ENCODE measurements at regions not wholly inside any gene's neighbourhood (a gene's known extent, or its start where the extent isn't known, plus 50 kb on each side); places are given as distances from the start of the nearest gene placed in this dataset.

DNA sequence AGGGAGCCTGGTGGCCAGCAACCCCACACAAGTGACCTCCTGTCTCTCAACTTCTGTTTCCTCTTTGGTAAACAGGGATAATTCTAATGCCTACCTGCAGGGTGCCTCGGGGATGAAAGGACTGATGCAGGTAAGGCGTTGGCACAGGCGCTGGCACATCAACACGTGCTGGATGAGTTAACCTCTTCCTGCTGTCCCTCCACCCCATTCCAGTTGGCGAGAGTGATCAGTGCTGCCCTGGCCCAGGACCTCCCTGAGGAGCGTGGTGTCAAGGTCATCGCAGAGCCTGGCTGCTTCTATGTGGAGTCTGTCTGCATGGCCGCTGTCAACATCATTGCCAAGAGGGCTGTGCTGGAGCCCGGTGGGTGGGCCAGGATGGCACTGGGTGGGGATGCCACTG is 69.1 kb upstream of the TINAGL1 start:
- Histone ChIP-seq H3K9me3 (no peaks in the 10 kb centered on the region), H3K4me3 (no peak overlapping the region), H3K27me3 (peaks cover 0 to 58% (median 0%) of the 10 kb centered on the region in 3 donors), H3K27ac (no peak overlapping the region), H3K36me3 (no peaks in the 10 kb centered on the region), H3K4me1 (no peaks in the 10 kb centered on the region)
- no peak for DNase-seq
- TF ChIP-seq, protein P1, sequence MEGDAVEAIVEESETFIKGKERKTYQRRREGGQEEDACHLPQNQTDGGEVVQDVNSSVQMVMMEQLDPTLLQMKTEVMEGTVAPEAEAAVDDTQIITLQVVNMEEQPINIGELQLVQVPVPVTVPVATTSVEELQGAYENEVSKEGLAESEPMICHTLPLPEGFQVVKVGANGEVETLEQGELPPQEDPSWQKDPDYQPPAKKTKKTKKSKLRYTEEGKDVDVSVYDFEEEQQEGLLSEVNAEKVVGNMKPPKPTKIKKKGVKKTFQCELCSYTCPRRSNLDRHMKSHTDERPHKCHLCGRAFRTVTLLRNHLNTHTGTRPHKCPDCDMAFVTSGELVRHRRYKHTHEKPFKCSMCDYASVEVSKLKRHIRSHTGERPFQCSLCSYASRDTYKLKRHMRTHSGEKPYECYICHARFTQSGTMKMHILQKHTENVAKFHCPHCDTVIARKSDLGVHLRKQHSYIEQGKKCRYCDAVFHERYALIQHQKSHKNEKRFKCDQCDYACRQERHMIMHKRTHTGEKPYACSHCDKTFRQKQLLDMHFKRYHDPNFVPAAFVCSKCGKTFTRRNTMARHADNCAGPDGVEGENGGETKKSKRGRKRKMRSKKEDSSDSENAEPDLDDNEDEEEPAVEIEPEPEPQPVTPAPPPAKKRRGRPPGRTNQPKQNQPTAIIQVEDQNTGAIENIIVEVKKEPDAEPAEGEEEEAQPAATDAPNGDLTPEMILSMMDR (IDR thresholded peaks at IDR 0.05) = no peak
- no peak for TF ChIP-seq POLR2AphosphoS5 (IDR thresholded peaks at IDR 0.05)
- no peak for TF ChIP-seq POLR2A (IDR thresholded peaks at IDR 0.05)
- no peak for TF ChIP-seq EP300 (IDR thresholded peaks at IDR 0.05)
- 69 to 78% (median 74%) methylated on average over 8 to 9 of the region's 9 CpGs for WGBS, 5 donors
- intact Hi-C loops (cut with DNase I; ENCODE audit: low total_unique reads) = no loop called here

DNA sequence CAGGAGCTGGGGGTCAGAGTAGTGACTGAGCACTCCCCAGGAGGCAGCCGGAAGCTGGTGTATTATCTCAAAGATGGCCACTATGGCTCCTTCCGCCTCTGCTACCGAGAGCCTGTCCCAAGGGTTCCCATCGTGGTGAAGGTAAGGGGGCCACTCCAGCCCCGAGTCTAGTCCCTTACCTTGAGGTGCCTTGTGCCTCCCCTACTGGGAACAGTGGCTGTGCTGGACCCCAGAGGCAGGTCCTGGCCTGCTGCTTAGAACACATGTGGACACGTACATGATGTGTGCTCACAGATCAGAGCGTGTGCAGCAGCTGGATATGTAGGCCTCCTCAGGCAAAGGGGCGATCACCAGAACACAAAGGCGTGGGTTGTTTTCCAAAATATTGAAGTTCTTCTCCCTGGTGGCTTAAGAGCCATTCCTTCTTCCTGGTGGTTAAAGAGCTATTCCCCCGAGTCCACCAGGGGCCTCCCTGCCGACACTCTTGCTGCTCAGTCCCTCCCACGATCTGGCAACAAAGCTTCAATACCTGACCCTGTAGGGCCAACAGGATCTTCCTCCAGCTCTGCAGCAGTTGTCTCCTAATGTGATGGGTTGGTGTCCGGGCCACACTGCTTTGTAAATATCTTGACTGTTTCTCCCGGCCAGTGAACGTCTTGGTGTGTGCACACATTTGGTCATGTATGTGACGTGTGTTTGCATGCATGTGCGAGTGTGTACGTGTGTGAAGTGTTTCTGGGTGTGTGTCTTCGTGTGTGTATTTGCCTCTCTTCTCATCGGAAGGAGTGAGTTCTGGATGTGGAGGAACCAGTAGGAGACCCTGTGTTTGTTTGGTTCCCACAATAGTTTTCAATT is 68.4 kb upstream of the TINAGL1 start:
- Histone ChIP-seq H3K9me3 (no peaks in the 10 kb centered on the region), H3K36me3 (no peaks in the 10 kb centered on the region), H3K4me1 (no peaks in the 10 kb centered on the region), H3K27ac (no peak overlapping the region), H3K4me3 (no peak overlapping the region), H3K27me3 (peaks cover 0 to 52% (median 0%) of the 10 kb centered on the region in 3 donors)
- TF ChIP-seq POLR2AphosphoS5 (IDR thresholded peaks at IDR 0.05) (no peak), EP300 (IDR thresholded peaks at IDR 0.05) (no peak), POLR2A (IDR thresholded peaks at IDR 0.05) (no peak)
- TF ChIP-seq, protein P1 (IDR thresholded peaks at IDR 0.05) = no peak
- 76 to 84% (median 79%) methylated on average over 16 to 20 of the region's 20 CpGs for WGBS, 5 donors
- DNase-seq = no peak
- intact Hi-C loops (cut with DNase I; ENCODE audit: low total_unique reads) = no loop called here

DNA sequence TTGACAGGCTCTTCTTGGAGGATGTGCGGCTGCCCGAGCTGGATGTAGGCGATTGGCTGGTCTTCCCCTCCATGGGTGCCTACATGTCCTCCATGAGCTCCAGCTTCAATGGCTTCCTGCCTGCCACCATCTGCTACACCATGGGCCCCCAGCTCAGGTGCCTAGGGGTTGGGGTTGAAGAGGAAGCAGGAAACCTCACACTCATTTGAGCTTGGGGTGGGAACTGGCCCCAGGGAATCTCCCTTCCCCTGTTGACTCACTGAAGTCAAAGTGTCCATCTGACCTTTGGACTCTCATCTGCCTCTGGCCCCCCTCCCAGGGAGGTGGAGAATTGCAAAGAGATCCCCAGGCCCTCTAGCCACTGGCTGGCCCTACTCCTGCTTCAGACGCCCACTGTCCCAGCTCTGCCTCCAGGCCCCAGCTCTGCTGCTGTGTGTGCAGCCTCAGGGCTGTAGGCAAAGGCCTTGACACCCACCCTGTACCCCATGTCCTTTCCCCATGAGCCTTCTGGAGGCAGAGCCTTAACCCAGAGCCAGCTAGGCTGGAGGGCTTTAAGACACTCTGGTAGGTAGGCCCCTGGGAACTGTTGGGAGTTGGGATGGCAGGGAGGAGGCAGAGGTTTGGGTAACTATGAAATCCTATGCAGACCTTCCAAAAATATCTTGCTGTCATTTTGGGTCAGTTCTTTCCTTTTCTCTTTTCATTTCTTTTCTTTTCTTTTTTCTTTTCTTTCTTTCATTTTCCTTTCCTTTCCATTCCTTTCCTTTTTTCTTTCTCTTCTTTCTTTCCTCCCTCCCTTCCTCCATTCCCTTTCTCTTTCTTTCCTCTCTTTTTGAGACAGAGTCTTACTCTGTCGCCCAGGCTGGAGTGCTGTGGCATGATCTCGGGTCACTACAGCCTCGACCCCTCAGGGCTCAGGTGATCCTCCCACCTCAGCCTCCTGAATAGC is 66.9 kb upstream of the TINAGL1 start:
- 88 to 94% (median 91%) methylated on average over 6 to 7 of the region's 7 CpGs for WGBS, 5 donors
- TF ChIP-seq EP300 (IDR thresholded peaks at IDR 0.05) (no peak), POLR2A (IDR thresholded peaks at IDR 0.05) (no peak), POLR2AphosphoS5 (IDR thresholded peaks at IDR 0.05) (no peak)
- TF ChIP-seq, protein P1 (IDR thresholded peaks at IDR 0.05) = no peak
- DNase-seq = no peak
- Histone ChIP-seq H3K27ac (no peak overlapping the region), H3K4me3 (no peak overlapping the region), H3K36me3 (no peaks in the 10 kb centered on the region), H3K27me3 (peaks cover 0 to 38% (median 0%) of the 10 kb centered on the region in 3 donors), H3K9me3 (no peaks in the 10 kb centered on the region), H3K4me1 (no peaks in the 10 kb centered on the region)
- intact Hi-C loops (cut with DNase I; ENCODE audit: low total_unique reads) = no loop called here

DNA sequence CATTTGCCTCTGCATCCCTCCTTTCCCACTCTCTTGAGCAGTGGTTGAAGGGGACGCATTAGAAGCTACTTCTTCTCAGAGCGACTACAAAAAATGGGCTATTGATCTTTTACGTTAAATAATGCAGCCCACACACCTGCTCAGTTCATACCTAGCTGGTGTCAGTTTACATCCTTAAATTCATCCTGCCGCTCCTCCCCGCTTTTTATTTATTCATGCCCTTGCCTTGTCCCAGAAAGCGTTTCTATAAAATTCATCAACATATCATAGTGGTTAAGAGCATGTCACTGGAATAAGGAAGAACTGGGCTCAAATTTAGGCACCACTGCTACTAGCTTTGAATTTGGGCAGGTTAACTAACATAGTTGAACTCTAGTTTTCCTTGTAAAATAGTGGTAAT is 66.0 kb upstream of the TINAGL1 start:
- DNase-seq = no peak
- 78 to 91% (median 87%) methylated on average over 6 of the region's 6 CpGs for WGBS, 5 donors
- no peaks in the 10 kb centered on the region for H3K36me3 ChIP-seq
- H3K9me3 ChIP-seq = no peaks in the 10 kb centered on the region
- intact Hi-C loops (cut with DNase I; ENCODE audit: low total_unique reads) = no loop called here
- no peak for TF ChIP-seq EP300 (IDR thresholded peaks at IDR 0.05)
- no peak for TF ChIP-seq POLR2A (IDR thresholded peaks at IDR 0.05)
- TF ChIP-seq POLR2AphosphoS5 (IDR thresholded peaks at IDR 0.05) = no peak
- TF ChIP-seq, protein P1 (IDR thresholded peaks at IDR 0.05) = no peak
- H3K27me3 ChIP-seq = peaks cover 0 to 30% (median 0%) of the 10 kb centered on the region in 3 donors
- no peak overlapping the region for H3K27ac ChIP-seq
- H3K4me1 ChIP-seq = no peaks in the 10 kb centered on the region
- no peak overlapping the region for H3K4me3 ChIP-seq

Measured in stomach (tissue), 8 donors.